ENCODE measurements at regions not wholly inside any gene's neighbourhood (a gene's known extent, or its start where the extent isn't known, plus 50 kb on each side); places are given as distances from the start of the nearest gene placed in this dataset.

GRCh38 chr11:131178020-131178419 is 192.4 kb upstream of the NTM start:
- no peak for TF ChIP-seq TP53 (CRISPR knock-in tag; IDR thresholded peaks at IDR 0.05)
- no peak for TF ChIP-seq RELA (CRISPR knock-in tag; IDR thresholded peaks at IDR 0.05; ENCODE audit: borderline replicate concordance)
- TF ChIP-seq PRDM15 (CRISPR knock-in tag; IDR thresholded peaks at IDR 0.05) = no peak
- TF ChIP-seq SP1 (CRISPR knock-in tag; conservative IDR thresholded peaks at IDR 0.05) = no peak
- TF ChIP-seq ZNF138 (CRISPR knock-in tag; conservative IDR thresholded peaks at IDR 0.05) = no peak
- no peak for TF ChIP-seq FOXP1 (CRISPR knock-in tag; IDR thresholded peaks at IDR 0.05; ENCODE audit: borderline replicate concordance)
- TF ChIP-seq E2F4 (CRISPR knock-in tag; IDR thresholded peaks at IDR 0.05; ENCODE audit: borderline replicate concordance, low read depth) = no peak
- no peak for TF ChIP-seq CBFB (CRISPR knock-in tag; IDR thresholded peaks at IDR 0.05; ENCODE audit: low read depth)
